Activated T-helper 2 cell treated with anti-CD3 and anti-CD28 coated beads, Interferon-gamma antibody, Interleukin-2, Interleukin-4, amounts not matched to agents 10 μg/mL and 5 μg/mL and 100 μg/mL, durations not matched to agents 14 hours and 24 hours and 36 hours (primary cell): ENCODE measurements at regions not wholly inside any gene's neighbourhood (a gene's known extent, or its start where the extent isn't known, plus 50 kb on each side); places are given as distances from the start of the nearest gene placed in this dataset.

ENCODE experiments used
- DNase-seq: peaks from one replicate; pipeline ENCODE4 v3.0.0; 2021; ENCODE audit warnings: low spot score
- H3K27ac Mint-ChIP-seq: one replicate; pipeline ENCODE4 v1.8.0; 2021; ENCODE audit warnings: mixed read lengths
- H3K27me3 Mint-ChIP-seq: one replicate; pipeline ENCODE4 v1.8.0; 2021; ENCODE audit warnings: low read depth, mixed read lengths
- H3K36me3 Mint-ChIP-seq: one replicate; pipeline ENCODE4 v1.8.0; 2021; ENCODE audit warnings: low read depth, mixed read lengths
- H3K4me1 Mint-ChIP-seq: one replicate; pipeline ENCODE4 v1.8.0; 2021; ENCODE audit warnings: low read depth, mixed read lengths
- H3K4me3 Mint-ChIP-seq: one replicate; pipeline ENCODE4 v1.8.0; 2021; ENCODE audit warnings: low read depth, mild to moderate bottlenecking, moderate library complexity, mixed read lengths
- H3K9me3 Mint-ChIP-seq: one replicate; pipeline ENCODE4 v1.8.0; 2021; ENCODE audit warnings: mixed read lengths
- intact Hi-C: fragments of 100-400 bp; cut with micrococcal nuclease; formaldehyde crosslinking; loops from one replicate; pipeline ENCODE4 v1.15.1; 2023

DNA sequence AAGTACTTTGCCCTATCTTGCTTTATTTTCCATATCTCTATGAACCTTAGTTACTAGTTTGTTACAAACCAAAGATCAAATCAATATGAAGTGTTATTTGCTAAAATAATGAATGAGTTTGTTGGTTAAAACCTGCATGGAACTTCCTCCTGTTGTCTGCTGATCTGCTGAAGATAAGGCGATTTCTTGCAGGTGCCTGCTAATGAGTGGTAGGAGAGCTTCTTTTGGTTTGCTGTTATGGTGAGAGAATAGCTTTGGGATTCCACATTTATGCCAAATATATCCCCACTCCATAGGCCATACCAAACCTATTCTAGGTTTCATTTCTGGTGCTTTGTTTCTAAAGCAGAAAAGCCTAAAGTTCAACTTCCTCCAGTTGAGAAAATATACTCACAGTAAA lies 103.8 kb upstream of the PCDH10 start:
- Mint-ChIP-seq H3K27ac (no peak overlapping the region), H3K9me3 (peaks cover 7% of the 10 kb centered on the region)

GRCh38 chr4:133046156-133046555 lies 102.9 kb upstream of the PCDH10 start:
- Mint-ChIP-seq H3K9me3 (peaks cover 7% of the 10 kb centered on the region), H3K27ac (no peak overlapping the region), H3K27me3 (no peaks in the 10 kb centered on the region), H3K4me3 (no peak overlapping the region), H3K36me3 (no peaks in the 10 kb centered on the region), H3K4me1 (no peaks in the 10 kb centered on the region)
- DNase-seq: no peak
- intact Hi-C loops: no loop called here

More for the DNA sequence above, 103.8 kb upstream of the PCDH10 start:
- H3K36me3 Mint-ChIP-seq: no peaks in the 10 kb centered on the region
- no peaks in the 10 kb centered on the region for H3K27me3 Mint-ChIP-seq
- no peaks in the 10 kb centered on the region for H3K4me1 Mint-ChIP-seq
- intact Hi-C loops: no loop called here
- H3K4me3 Mint-ChIP-seq: no peak overlapping the region
- DNase-seq: no peak

DNA sequence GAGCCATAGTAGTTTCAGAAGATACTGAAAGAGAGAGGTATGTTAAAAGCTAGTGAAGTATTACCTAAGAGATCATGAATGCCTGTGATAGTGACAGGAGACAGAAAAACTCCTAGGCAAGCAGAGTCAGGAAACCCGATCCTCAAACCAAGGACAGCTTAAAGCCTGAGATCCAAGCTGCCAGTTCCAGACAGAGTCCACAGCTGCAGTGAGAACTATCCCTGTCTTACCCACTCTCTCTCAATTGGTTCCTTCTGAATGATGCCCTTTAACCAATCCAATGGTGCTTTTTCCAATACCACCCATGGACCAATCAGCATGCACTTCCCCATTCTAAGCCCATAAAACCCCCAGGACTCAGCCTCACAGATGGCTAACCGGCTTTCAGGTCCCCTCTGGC lies 90.4 kb upstream of the PCDH10 start:
- Mint-ChIP-seq H3K4me3 (no peak overlapping the region), H3K36me3 (no peaks in the 10 kb centered on the region), H3K4me1 (no peaks in the 10 kb centered on the region), H3K9me3 (peaks cover 5% of the 10 kb centered on the region), H3K27ac (no peak overlapping the region), H3K27me3 (no peaks in the 10 kb centered on the region)
- intact Hi-C loops: no loop called here
- DNase-seq: no peak

DNA sequence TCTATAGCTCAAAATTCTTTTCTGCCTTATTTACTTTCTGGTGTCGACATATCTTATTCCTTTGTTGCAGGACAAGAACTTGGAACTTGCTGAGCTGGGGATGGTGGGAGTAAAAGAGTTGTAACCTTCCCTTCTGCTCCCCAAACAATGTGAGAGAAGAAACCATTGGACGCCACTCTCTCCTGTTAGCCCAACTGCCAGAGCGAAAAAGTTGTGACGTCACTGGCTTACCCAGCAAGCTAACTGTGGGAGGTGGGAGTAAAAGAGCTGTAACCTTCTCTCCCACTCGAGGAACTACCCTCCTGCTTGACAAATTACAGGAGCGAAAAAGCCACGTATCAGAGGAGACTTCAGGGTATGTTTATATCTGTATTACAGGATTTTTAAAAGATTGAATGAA lies 90.0 kb upstream of the PCDH10 start:
- H3K27me3 Mint-ChIP-seq: no peaks in the 10 kb centered on the region
- peaks cover 5% of the 10 kb centered on the region for H3K9me3 Mint-ChIP-seq
- no peak overlapping the region for H3K4me3 Mint-ChIP-seq
- H3K27ac Mint-ChIP-seq: no peak overlapping the region
- no peak for DNase-seq
- intact Hi-C loops: no loop called here
- H3K36me3 Mint-ChIP-seq: no peaks in the 10 kb centered on the region
- H3K4me1 Mint-ChIP-seq: no peaks in the 10 kb centered on the region

- H3K9me3 Mint-ChIP-seq: peaks cover 9% of the 10 kb centered on the region
- no peaks in the 10 kb centered on the region for H3K27me3 Mint-ChIP-seq
- DNase-seq: no peak
- H3K4me3 Mint-ChIP-seq: no peak overlapping the region
- H3K27ac Mint-ChIP-seq: no peak overlapping the region
- no peaks in the 10 kb centered on the region for H3K4me1 Mint-ChIP-seq
- intact Hi-C loops: no loop called here
- H3K36me3 Mint-ChIP-seq: no peaks in the 10 kb centered on the region
These were observed 86.2 kb upstream of the PCDH10 start for GRCh38 chr4:133062851-133063250.

GRCh38 chr4:133068083-133068482 lies 81.0 kb upstream of the PCDH10 start:
- H3K36me3 Mint-ChIP-seq: no peaks in the 10 kb centered on the region
- no peak for DNase-seq
- intact Hi-C loops: no loop called here
- no peak overlapping the region for H3K27ac Mint-ChIP-seq
- H3K4me3 Mint-ChIP-seq: no peak overlapping the region
- H3K27me3 Mint-ChIP-seq: no peaks in the 10 kb centered on the region
- H3K9me3 Mint-ChIP-seq: peaks cover 47% of the 10 kb centered on the region
- H3K4me1 Mint-ChIP-seq: no peaks in the 10 kb centered on the region

- no peaks in the 10 kb centered on the region for H3K36me3 Mint-ChIP-seq
- H3K4me3 Mint-ChIP-seq: no peak overlapping the region
- intact Hi-C loops: no loop called here
- H3K27ac Mint-ChIP-seq: no peak overlapping the region
- DNase-seq: no peak
- H3K4me1 Mint-ChIP-seq: no peaks in the 10 kb centered on the region
- H3K27me3 Mint-ChIP-seq: no peaks in the 10 kb centered on the region
- peaks cover 12% of the 10 kb centered on the region for H3K9me3 Mint-ChIP-seq
These were observed 67.8 kb upstream of the PCDH10 start for GRCh38 chr4:133081246-133081645.

- no peaks in the 10 kb centered on the region for H3K4me1 Mint-ChIP-seq
- intact Hi-C loops: no loop called here
- no peaks in the 10 kb centered on the region for H3K27me3 Mint-ChIP-seq
- no peak for DNase-seq
- H3K27ac Mint-ChIP-seq: no peak overlapping the region
- peaks cover 5% of the 10 kb centered on the region for H3K9me3 Mint-ChIP-seq
- no peaks in the 10 kb centered on the region for H3K36me3 Mint-ChIP-seq
- H3K4me3 Mint-ChIP-seq: no peak overlapping the region
These were observed 64.7 kb upstream of the PCDH10 start for GRCh38 chr4:133084421-133084820.

DNA sequence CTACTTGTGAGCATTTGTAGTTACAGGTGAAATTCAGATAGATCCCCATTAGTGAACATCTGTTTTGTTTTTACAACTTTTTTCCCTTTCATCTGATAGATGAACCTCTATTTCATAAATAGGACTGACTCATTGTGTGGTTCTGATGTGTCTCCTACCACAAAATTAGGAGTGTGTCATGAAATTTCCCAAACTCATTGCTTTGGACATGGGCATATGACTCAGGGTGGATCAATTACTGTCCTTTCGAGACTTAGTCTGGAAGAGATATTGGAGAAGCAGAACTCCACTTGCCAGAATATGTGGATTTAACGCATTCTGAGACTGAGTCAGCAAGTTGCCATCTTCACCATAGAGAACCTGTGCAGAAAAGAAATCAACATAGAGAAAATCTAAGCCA lies 53.5 kb upstream of the PCDH10 start:
- intact Hi-C loops: no loop called here
- Mint-ChIP-seq H3K27me3 (no peaks in the 10 kb centered on the region), H3K27ac (no peak overlapping the region), H3K4me1 (no peaks in the 10 kb centered on the region), H3K9me3 (no peaks in the 10 kb centered on the region), H3K4me3 (no peak overlapping the region), H3K36me3 (no peaks in the 10 kb centered on the region)
- no peak for DNase-seq

- H3K4me1 Mint-ChIP-seq: no peaks in the 10 kb centered on the region
These were observed 52.1 kb upstream of the PCDH10 start for GRCh38 chr4:133096972-133097371.

More at GRCh38 chr4:133096972-133097371, 52.1 kb upstream of the PCDH10 start:
- no peak overlapping the region for H3K4me3 Mint-ChIP-seq
- no peaks in the 10 kb centered on the region for H3K9me3 Mint-ChIP-seq
- DNase-seq: no peak
- H3K27ac Mint-ChIP-seq: no peak overlapping the region
- intact Hi-C loops: no loop called here
- H3K27me3 Mint-ChIP-seq: no peaks in the 10 kb centered on the region
- no peaks in the 10 kb centered on the region for H3K36me3 Mint-ChIP-seq
